ENCODE measurements at regions not wholly inside any gene's neighbourhood (a gene's known extent, or its start where the extent isn't known, plus 50 kb on each side); places are given as distances from the start of the nearest gene placed in this dataset.

DNA sequence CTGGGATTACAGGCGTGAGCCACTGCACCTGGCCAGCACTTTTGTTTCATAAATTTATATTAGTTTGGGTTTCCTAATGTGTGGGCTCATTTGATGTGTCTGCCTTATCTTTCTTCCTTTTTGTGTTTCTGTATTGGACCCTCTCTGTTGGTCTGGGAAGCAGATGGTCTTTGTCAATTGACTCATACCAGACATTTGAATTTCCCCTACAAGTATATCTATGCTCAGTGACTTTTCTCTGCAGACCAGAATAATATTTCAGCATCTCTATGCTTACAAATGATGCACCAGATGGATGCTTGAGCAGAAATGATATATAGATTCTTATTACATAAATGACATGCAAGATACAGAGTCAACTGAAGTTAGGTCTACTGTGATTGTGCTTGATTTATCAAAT, 329.9 kb upstream of the SLCO3A1 start:
- DNase-seq: no peak

DNA sequence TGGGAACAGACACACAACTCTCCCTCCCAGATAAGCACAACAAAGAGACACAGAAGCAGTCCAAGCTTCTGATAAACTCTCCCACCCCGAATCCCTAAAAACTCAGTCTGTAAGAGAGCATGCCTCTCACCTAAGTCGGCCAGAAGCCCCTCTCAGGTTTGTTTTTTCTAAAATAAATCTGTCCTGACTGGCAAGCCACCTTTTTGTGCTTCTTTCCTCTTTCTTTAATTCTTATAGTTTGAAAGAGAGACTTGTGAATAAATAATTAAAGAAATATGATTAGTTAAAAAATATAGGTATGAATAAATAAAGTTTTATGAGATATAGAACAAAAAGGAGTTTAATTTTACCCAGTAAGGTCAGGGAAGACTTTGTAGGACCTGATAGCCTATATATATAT, 329.0 kb upstream of the SLCO3A1 start:
- DNase-seq: no peak

GRCh38 chr15:91525751-91526150, 327.8 kb upstream of the SLCO3A1 start:
- no peak for DNase-seq

GRCh38 chr15:91526424-91526823, 327.1 kb upstream of the SLCO3A1 start:
- no peak for DNase-seq

- DNase-seq: no peak
These were observed 324.7 kb upstream of the SLCO3A1 start for GRCh38 chr15:91528801-91529200.

DNA sequence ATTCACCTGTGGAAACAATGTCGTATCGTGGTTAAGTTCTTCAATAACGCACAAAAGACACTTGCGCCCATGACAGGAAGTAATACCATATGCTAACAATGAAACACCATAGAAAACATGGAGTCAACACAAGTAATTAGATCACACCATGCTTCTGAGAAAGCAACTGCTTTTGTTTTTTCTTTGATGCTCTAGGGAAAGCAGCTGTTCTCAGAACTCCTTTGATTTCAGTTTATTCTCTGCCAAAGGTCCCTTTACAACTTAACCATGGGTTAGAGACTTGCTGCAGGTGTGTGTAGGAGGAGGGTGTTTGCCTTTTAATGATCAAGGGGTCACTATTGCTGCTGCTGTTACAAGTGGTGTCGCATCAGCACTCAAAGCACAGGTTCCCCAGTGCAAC, 324.0 kb upstream of the SLCO3A1 start:
- DNase-seq: no peak

DNA sequence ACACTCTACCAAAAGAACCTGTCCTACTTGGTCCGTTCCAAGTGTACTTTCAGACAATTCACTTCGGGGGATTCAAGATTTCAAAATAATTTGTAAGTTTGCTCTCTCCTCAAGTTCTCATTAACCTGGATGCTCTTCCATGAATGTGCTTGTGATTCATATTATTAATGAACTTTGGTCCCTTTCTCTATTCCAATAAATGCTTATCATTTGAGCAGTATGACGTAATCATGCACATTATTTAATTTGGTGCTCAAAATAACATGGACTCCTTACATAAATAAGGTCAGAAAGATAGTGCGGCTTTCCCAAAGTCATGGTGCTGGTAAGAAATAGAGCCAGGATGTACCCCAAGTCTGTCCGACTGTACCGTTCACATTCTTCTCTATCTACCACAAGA, 323.2 kb upstream of the SLCO3A1 start:
- no peak for DNase-seq

DNA sequence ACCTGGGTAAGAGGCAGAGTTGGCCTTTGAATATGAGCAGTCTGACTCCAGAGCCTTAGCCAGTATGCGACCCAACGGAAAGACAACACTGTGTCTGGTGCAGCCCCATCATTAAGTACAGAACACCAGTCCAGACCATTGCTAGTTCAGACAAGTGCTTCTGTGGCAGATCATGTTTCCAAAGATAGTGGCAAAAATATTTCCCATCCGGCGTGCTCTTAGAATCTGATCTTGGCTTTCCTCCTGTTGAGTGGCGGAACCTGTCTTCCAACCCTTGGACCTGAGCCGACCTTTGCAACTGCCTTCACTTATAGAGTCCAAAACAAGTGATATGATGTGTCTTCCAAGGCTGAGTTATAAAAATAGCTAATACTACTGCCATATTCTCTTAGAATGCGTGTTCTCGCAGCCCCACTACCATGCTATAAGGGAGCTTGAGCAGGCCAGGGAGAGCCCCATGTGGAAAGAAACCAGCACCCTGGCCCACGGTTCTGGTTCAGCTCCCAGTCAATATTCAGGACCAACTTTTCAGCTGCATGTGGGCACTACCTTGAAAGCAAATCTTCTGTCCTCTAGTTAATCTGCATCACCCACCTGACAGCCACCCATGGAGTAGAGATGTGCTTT, 322.4 kb upstream of the SLCO3A1 start:
- no peak for DNase-seq

- DNase-seq: no peak
These were observed 319.3 kb upstream of the SLCO3A1 start for GRCh38 chr15:91534235-91534634.

DNA sequence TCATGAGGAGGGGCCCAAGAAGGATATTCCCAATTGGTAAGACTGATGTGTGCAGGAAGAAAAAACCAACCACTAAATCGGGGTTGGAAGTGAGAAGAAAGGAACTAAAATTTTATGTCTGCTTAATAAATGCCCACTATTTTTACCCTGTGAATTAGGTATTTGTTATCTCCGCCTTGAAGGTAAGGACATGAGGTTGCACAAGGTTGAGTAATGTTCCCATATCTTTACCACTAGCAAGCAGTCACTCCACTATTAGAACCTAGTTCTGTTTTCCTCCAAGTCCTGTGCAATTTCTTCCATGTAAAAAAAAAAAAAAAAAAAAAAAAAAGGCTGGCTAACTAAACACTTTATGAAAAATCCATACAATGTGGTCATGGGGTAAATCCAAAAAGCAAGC, 318.5 kb upstream of the SLCO3A1 start:
- DNase-seq: no peak

DNA sequence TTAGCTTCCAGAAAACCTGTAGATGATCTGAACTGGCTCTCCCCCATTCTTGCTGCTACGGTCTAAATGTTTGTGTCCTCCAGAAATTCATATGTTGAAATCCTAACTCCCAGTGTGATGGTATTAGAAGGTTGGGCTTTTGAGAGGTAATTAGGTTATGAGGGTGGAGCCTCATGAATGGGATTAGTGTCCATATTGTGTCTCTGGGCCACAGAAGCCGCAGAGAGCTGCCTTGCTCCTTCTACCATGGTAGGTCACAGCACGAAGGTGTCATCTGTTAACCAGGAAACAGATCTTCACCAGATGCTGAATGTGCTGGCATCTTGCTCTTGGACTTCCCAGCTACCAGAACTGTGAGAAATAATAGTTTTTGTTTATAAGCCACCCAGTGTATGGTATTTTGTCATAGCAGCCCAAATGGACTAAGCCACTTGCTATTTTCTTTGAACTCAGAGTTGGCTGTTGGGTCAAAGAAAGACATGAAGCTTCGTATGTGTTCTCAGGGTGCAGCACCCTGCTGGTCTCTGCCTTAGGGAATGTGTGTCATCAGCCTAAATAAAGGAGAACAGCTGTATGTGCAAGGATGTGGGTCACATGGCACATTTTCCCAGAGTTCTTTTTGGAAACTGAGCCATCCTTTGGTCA, 317.5 kb upstream of the SLCO3A1 start:
- no peak for DNase-seq

DNA sequence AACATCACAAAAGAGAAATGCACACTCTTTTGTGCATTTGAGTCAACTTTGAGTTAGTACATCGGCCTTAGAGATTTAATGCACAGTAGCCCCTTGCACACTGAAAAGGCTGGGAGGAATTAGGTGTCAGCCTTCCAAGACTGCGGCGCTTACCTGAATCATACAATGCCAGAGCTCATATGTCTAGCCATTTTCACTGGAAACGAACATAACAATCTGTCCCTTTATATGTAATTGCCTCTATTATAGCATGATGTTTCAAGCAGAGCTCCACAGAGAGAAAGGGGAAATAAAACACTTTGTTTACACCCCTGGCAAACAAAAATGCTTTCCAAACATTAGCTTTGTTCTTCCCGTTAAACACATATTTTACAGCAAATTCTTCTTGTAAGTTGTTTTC, 315.7 kb upstream of the SLCO3A1 start:
- DNase-seq: no peak

DNA sequence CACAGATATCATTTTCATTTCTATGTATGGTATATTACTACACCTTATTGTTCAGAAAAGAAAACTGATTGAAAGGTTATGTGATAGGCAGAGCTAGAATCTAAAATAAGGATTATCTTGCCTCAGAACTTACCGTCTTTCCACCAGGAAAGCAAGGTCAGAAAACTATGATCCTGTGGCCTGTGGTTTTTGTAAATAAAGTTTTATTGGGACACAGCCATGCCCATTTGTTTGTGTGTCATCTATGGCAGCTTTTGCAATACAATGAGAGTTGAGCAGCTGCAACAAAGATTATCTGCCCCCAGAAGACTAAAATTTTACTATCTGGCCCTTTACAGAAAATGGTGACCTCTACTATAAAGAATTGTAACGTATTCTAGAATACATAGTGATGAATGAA, 314.7 kb upstream of the SLCO3A1 start:
- no peak for DNase-seq

DNA sequence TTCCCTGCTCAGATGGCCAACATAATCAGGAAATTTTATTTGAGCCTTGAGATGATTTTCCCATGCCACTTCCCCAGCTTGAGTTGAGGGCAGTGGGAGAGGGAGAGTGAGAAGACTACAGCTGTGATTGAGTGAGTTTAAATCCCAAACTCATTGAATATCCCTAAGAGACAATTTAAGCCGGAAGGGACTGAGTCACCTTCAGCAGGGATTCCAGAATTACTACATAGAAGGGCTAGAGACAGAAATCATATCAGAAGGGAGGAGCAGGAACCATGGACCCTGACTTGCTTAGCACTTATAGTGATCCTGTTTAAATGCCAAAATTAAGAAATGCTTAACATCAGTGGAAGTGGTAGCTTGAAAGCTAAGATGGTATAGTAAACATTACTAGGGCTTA, 312.2 kb upstream of the SLCO3A1 start:
- no peak for DNase-seq

DNA sequence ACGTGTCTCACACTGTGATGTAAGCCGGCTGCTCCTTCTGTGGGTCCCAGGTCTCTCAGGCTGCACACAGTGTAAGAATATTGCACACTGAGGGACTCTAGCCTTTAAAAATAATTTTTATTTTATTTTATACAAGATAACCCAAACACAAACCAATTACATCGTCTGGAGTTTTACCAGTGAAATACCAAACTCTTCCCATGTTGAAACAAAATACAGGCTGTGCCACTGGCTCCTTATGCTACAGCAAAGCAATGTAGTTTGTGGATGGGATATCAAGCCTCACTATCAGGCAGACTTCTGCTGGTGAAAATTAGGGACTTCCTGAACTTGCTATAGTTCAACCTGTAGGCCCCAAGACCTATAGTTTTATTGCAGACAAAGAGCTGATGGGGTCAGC, 311.3 kb upstream of the SLCO3A1 start:
- DNase-seq: no peak

DNA sequence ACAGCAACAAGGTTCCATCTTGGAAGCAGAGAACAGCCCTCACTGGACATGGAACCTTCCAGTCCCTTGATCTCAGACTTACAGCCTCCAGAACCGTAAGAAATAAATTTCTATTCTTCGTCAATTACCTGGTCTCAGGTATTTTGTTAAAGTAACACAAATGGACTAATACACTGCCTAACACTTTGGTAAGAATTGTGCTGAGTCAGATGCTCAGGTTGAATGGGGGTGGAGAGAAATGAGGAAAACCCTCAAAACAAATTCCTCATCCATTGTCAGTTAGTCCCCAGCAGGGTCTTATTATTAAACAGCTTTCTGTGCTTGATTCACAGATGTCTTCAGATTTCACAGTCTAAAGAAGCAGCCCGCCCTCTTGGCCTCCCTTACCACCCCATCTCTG, 306.2 kb upstream of the SLCO3A1 start:
- no peak for DNase-seq

DNA sequence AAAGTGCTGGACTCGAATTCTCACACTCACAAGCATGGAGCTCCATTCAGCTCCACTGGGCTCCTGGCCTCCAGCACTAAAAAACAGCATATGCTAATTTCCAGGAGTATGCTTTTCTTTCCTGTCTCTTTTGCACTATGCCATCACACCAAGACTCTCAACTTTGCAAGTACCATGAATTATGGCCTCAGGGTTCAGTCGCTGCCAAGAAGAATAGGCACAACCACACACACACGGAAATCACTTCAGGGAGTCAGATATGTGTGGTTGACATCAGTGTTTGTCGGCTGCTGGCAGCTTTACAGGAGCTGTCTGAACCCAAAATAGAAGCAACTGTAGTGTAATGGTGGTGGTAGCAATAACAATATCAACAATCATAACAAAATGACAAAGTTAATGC, 305.0 kb upstream of the SLCO3A1 start:
- DNase-seq: no peak

- no peak for DNase-seq
These were observed 303.9 kb upstream of the SLCO3A1 start for GRCh38 chr15:91549581-91549980.

- DNase-seq: no peak
These were observed 301.0 kb upstream of the SLCO3A1 start for GRCh38 chr15:91552555-91552954.

DNA sequence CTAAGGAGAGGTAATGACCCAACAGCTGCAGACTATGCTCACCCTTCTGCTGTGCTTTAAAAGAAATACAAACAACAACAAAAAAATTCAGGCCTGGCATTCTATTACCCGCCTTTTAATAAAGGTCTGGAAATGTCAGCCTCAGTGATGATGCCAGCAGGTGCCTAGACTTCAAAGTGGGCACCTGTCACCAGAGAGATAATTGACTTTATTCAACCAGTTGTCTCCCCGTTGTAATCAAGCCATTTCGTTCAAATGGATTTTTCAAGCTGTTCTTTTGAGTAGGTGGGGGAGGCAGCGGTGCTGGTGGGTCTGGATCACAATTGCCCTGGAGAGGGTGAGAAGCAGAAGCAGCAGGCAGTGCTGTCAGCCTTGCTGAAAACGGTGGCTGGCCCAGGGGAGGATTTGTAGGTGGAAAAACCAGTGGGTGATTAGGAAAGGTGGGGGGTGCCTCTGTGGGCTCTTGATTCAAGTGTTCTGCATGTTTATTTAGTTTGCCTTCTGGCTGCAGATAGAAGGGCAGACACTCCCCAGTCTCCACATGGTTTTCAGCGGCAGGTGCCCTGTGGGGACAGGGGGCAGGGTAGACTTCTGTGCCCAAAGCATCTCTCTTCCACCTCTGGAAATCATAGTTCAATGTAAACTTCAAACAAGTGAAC, 300.2 kb upstream of the SLCO3A1 start:
- no peak for DNase-seq

GRCh38 chr15:91555312-91555711, 298.2 kb upstream of the SLCO3A1 start:
- DNase-seq: no peak

DNA sequence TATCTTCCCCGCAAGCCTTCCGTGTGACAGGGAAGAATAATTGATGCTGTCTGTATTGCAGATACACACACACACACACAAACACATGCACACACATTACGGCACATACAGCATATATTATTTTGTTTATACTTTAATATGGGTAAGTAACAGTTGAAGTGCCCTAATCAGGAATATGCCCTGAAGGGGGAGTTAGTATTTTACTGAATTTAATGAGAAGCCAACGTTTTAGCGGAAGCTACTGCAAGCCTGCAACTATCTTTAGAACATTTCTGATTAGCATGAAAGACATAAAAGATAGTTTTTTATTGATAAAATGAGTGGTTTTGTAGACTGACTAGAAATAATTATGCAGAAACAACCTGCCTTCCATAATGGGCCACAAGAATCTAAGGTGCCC, 296.6 kb upstream of the SLCO3A1 start:
- DNase-seq: no peak

GRCh38 chr15:91559066-91559465, 294.4 kb upstream of the SLCO3A1 start:
- DNase-seq: no peak

- DNase-seq: no peak
These were observed 292.0 kb upstream of the SLCO3A1 start for GRCh38 chr15:91561371-91562100.

All from activated CD8-positive, alpha-beta memory T cell treated with anti-CD3 and anti-CD28 coated beads for 24 hours (primary cell).